Smooth muscle cell (in vitro differentiated cells): ENCODE measurements at regions not wholly inside any gene's neighbourhood (a gene's known extent, or its start where the extent isn't known, plus 50 kb on each side); places are given as distances from the start of the nearest gene placed in this dataset.

Experiments
- DNase-seq: peaks from one replicate; lab custom pipeline; 2025; ENCODE audit not compliant: unreplicated experiment; lab: John Stamatoyannopoulos, UW
- H2AFZ ChIP-seq: fragments of 200-600 bp; sonication (generic); 2 replicates; pipeline ENCODE4 v1.6.0; 2016; ENCODE audit warnings: antibody characterized with exemption, low read depth, mild to moderate bottlenecking
- H3F3A ChIP-seq: fragments of 200-600 bp; sonication (generic); 2 replicates; pipeline ENCODE4 v1.6.0; 2017; ENCODE audit warnings: antibody characterized with exemption, low read depth
- H3K27ac ChIP-seq: fragments of 200-600 bp; sonication (generic); 2 replicates; pipeline ENCODE4 v1.5.1; 2016; ENCODE audit warnings: low read depth, mild to moderate bottlenecking
- H3K27me3 ChIP-seq: fragments of 200-600 bp; sonication (generic); 2 replicates; pipeline ENCODE4 v1.6.1; 2016; ENCODE audit warnings: low read depth, mild to moderate bottlenecking
- H3K36me3 ChIP-seq: fragments of 200-600 bp; sonication (generic); 2 replicates; pipeline ENCODE4 v1.5.1; 2016; ENCODE audit warnings: low read depth
- H3K4me1 ChIP-seq: fragments of 200-600 bp; sonication (generic); 2 replicates; pipeline ENCODE4 v1.5.1; 2016; ENCODE audit warnings: low read depth
- H3K4me2 ChIP-seq: fragments of 200-600 bp; sonication (generic); 2 replicates; pipeline ENCODE4 v1.6.0; 2016; ENCODE audit warnings: mild to moderate bottlenecking
- H3K4me3 ChIP-seq: fragments of 200-600 bp; sonication (generic); 2 replicates; pipeline ENCODE4 v1.5.1; 2016; ENCODE audit warnings: mild to moderate bottlenecking
- H3K79me2 ChIP-seq: fragments of 200-600 bp; sonication (generic); 2 replicates; pipeline ENCODE4 v1.6.0; 2016; ENCODE audit warnings: low read depth, mild to moderate bottlenecking
- H3K9ac ChIP-seq: fragments of 200-600 bp; sonication (generic); 2 replicates; pipeline ENCODE4 v1.6.0; 2016; ENCODE audit warnings: low read depth
- H3K9me3 ChIP-seq: fragments of 200-600 bp; sonication (generic); replicated peaks from 2 replicates; pipeline ENCODE4 v1.5.1; 2016; ENCODE audit warnings: low read depth
- H4K20me1 ChIP-seq: fragments of 200-600 bp; sonication (generic); 2 replicates; pipeline ENCODE4 v1.6.0; 2016; ENCODE audit warnings: low read depth
- CTCF ChIP-seq: fragments of 200-600 bp; sonication (generic); IDR thresholded peaks from 2 replicates; pipeline ENCODE4 v1.5.1; 2017; ENCODE audit warnings: borderline replicate concordance, mild to moderate bottlenecking, antibody characterized with exemption; ENCODE audit not compliant: insufficient read depth, poor library complexity, severe bottlenecking
- WGBS: methylation state at CpG from one replicate; pipeline ENCODE4 v1.1.7; 2016; ENCODE audit warnings: low lambda C conversion rate; 5-methylcytosine and 5-hydroxymethylcytosine counted together

DNA sequence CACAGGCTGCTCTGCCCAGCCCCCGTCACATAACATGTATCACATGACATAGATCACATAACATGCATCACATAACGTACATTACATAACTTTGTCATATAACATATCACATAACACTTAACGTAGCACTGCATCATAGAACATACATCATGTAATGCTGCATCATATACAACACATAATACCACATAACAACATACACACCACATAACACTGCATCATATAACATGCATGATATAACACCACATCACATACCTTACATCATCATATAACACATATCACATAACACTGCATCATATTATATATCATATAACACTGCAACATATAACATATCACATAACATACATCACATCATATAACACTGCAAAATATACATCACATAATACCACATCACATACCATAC is 83.8 kb downstream of the AXIN2 start:
- DNase-seq, result no peak
- TF ChIP-seq CTCF, result no peak
- H4K20me1 ChIP-seq, result no peaks in the 10 kb centered on the region
- peaks cover 5% of the 10 kb centered on the region for H3F3A ChIP-seq
- no peaks in the 10 kb centered on the region for H3K4me1 ChIP-seq
- no peak overlapping the region for H2AFZ ChIP-seq
- WGBS, result 91% methylated on average over 3 of the region's 3 CpGs
- no peaks in the 10 kb centered on the region for H3K79me2 ChIP-seq
- no peaks in the 10 kb centered on the region for H3K9me3 ChIP-seq
- H3K27ac ChIP-seq, result no peak overlapping the region
- no peaks in the 10 kb centered on the region for H3K36me3 ChIP-seq
- no peak overlapping the region for H3K4me3 ChIP-seq
- no peaks in the 10 kb centered on the region for H3K27me3 ChIP-seq
- no peak overlapping the region for H3K4me2 ChIP-seq
- H3K9ac ChIP-seq, result no peak overlapping the region

DNA sequence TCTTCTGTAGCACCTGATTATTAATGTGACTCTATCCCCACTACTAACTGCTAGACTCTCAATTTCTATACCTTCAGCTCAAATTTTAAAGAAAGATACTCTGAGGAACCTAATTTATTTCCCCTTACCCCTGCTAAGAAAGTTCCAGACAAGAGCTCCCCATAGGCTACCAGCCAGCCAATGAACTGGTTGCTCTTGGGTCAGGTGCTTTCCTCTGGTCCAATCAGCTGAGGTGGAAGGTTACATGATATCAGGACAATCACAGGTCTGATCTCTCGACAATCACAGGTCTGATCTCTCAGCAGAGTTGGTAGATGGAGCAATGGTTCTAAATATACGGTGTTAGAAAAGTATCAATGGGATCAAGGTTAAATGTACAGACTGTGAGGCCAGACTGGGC is 86.8 kb downstream of the AXIN2 start:
- no peak overlapping the region for H2AFZ ChIP-seq
- peaks cover 5% of the 10 kb centered on the region for H3F3A ChIP-seq
- no peak overlapping the region for H3K4me3 ChIP-seq
- H3K4me1 ChIP-seq, result no peaks in the 10 kb centered on the region
- no peak overlapping the region for H3K27ac ChIP-seq
- WGBS, result 96% methylated on average over 2 of the region's 2 CpGs
- H3K9ac ChIP-seq, result no peak overlapping the region
- no peaks in the 10 kb centered on the region for H3K9me3 ChIP-seq
- H3K27me3 ChIP-seq, result no peaks in the 10 kb centered on the region
- no peaks in the 10 kb centered on the region for H4K20me1 ChIP-seq
- H3K79me2 ChIP-seq, result no peaks in the 10 kb centered on the region
- TF ChIP-seq CTCF, result no peak
- no peak for DNase-seq
- H3K4me2 ChIP-seq, result no peak overlapping the region
- H3K36me3 ChIP-seq, result no peaks in the 10 kb centered on the region

DNA sequence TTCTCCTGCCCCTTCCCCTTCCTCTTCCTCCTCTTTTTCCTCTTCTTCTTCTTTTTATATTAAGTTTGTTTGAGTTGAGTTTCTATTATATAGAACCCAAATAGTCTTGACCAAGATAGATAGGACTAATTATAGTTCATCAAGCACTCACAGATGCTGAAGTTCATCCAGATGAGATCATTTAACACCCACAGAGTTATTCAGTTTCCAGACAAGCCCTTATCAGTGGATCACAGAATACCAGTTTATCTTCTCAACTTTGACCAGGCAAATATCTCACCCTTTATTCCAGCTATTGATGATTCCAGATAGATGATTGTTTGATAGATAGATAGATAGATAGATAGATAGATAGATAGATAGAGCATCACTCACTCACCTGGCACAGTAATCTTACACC is 87.5 kb downstream of the AXIN2 start:
- Histone ChIP-seq H3K27me3 (no peaks in the 10 kb centered on the region), H3F3A (peaks cover 5% of the 10 kb centered on the region), H3K9me3 (no peaks in the 10 kb centered on the region), H3K27ac (peak overlapping the region; percentile 88), H3K79me2 (no peaks in the 10 kb centered on the region), H3K4me1 (no peaks in the 10 kb centered on the region), H4K20me1 (no peaks in the 10 kb centered on the region), H3K9ac (no peak overlapping the region), H3K4me3 (no peak overlapping the region), H3K4me2 (peak overlapping the region; percentile 78), H3K36me3 (no peaks in the 10 kb centered on the region), H2AFZ (no peak overlapping the region)
- no peak for TF ChIP-seq CTCF
- DNase-seq, result no peak

DNA sequence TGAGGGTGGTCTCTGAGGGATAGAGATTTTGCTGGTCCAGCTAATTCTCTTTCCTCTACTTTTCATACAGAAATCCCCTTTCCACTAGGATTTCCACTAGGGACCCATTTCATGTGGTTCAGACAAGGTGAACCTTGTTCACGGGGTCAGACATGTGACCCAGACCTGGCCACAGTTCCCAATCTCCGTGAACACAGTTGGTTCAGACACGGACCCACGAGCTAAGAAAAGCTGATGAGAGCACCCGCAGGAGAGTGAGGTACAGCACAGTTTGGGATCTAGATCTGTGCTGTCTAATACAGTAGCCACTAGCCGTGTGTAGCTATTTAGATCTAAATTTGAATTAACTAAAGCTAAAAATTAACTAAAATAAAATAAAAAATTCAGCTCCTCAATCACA is 88.1 kb downstream of the AXIN2 start:
- no peak for DNase-seq
- H3K9ac ChIP-seq, result peak overlapping the region; percentile 8
- H3K79me2 ChIP-seq, result no peaks in the 10 kb centered on the region
- peak overlapping the region; percentile 88 for H3K27ac ChIP-seq
- no peak for TF ChIP-seq CTCF
- no peaks in the 10 kb centered on the region for H3K4me1 ChIP-seq
- H3K4me2 ChIP-seq, result peak overlapping the region; percentile 78
- 74% methylated on average over 6 of the region's 6 CpGs for WGBS
- no peaks in the 10 kb centered on the region for H3K9me3 ChIP-seq
- no peak overlapping the region for H3K4me3 ChIP-seq
- no peaks in the 10 kb centered on the region for H3K27me3 ChIP-seq
- H3F3A ChIP-seq, result peaks cover 5% of the 10 kb centered on the region
- H2AFZ ChIP-seq, result peak overlapping the region; percentile 8
- no peaks in the 10 kb centered on the region for H3K36me3 ChIP-seq
- no peaks in the 10 kb centered on the region for H4K20me1 ChIP-seq
